ENCODE measurements at regions not wholly inside any gene's neighbourhood (a gene's known extent, or its start where the extent isn't known, plus 50 kb on each side); places are given as distances from the start of the nearest gene placed in this dataset.

GRCh38 chr10:89963451-89964102 is 262.2 kb downstream of the KIF20B start:
- TF ChIP-seq CTCF (IDR thresholded peaks at IDR 0.05) (no peak), POLR2A (IDR thresholded peaks at IDR 0.05) (no peak)
